PC-9 (cell line): ENCODE measurements at regions not wholly inside any gene's neighbourhood (a gene's known extent, or its start where the extent isn't known, plus 50 kb on each side); places are given as distances from the start of the nearest gene placed in this dataset.

ENCODE experiments used
- EZH2 ChIP-seq: fragments of 200-600 bp; sonication (generic); IDR thresholded peaks from 2 replicates; pipeline ENCODE4 v1.8.0; 2017; ENCODE audit warnings: antibody characterized with exemption, low read depth
- TF ChIP-seq, protein P1 (sequence below): fragments of 200-600 bp; sonication (generic); conservative IDR thresholded peaks from 2 replicates; pipeline ENCODE4 v1.6.1; 2017; ENCODE audit warnings: mixed run types, antibody characterized with exemption, mild to moderate bottlenecking, moderate library complexity

DNA sequence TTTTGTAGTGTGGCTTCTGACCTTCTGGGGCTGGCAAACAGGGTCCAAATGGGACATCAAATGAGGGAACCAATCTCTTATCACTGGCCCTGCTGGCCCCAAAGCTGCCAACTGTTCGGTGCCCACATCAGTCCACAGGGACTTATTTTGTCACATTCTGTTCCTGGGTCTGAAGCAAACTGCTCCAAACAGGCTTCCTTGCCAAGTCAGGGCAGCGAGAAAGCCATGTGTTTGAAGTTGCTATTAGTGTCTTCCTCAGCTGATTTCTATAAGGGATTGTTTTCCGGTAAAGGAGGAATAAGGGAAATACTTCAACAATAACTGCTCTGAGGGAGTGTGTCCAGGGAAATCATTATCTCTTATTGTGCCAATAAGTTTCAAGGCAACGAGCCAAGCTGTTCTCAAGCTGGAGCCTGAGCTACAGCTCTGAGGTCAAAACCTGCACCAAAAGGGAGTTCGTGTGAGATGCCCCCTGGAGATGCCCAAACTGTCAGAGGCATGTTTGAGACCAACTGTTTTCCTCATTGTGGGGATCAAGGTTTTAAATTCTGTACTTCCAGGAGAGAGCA is 381.4 kb upstream of the PROX1 start:
- TF ChIP-seq, protein P1, sequence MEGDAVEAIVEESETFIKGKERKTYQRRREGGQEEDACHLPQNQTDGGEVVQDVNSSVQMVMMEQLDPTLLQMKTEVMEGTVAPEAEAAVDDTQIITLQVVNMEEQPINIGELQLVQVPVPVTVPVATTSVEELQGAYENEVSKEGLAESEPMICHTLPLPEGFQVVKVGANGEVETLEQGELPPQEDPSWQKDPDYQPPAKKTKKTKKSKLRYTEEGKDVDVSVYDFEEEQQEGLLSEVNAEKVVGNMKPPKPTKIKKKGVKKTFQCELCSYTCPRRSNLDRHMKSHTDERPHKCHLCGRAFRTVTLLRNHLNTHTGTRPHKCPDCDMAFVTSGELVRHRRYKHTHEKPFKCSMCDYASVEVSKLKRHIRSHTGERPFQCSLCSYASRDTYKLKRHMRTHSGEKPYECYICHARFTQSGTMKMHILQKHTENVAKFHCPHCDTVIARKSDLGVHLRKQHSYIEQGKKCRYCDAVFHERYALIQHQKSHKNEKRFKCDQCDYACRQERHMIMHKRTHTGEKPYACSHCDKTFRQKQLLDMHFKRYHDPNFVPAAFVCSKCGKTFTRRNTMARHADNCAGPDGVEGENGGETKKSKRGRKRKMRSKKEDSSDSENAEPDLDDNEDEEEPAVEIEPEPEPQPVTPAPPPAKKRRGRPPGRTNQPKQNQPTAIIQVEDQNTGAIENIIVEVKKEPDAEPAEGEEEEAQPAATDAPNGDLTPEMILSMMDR: no peak
- no peak for TF ChIP-seq EZH2
